HEK293 (cell line): ENCODE measurements at regions not wholly inside any gene's neighbourhood (a gene's known extent, or its start where the extent isn't known, plus 50 kb on each side); places are given as distances from the start of the nearest gene placed in this dataset.

Experiments used
- GFI1B ChIP-seq: fragments of 450-650 bp; formaldehyde crosslinking; IDR thresholded peaks from 2 replicates; pipeline ENCODE4 v1.5.1; 2016; ENCODE audit warnings: missing biosample characterization, missing genetic modification characterization
- IKZF3 ChIP-seq: fragments of 450-650 bp; IDR thresholded peaks from 2 replicates; pipeline ENCODE4 v1.5.0; 2018; ENCODE audit warnings: missing biosample characterization, mild to moderate bottlenecking, missing genetic modification characterization, moderate library complexity
- KLF10 ChIP-seq: fragments of 450-650 bp; IDR thresholded peaks from 2 replicates; pipeline ENCODE4 v1.5.1; 2018; ENCODE audit warnings: missing biosample characterization, mild to moderate bottlenecking, missing genetic modification characterization
- PRDM1 ChIP-seq: fragments of 450-650 bp; formaldehyde crosslinking; IDR thresholded peaks from 2 replicates; pipeline ENCODE4; 2016; ENCODE audit warnings: missing biosample characterization, missing genetic modification characterization
- SALL2 ChIP-seq: fragments of 450-650 bp; formaldehyde crosslinking; IDR thresholded peaks from 2 replicates; pipeline ENCODE4 v1.5.0; 2017; ENCODE audit warnings: missing biosample characterization, mild to moderate bottlenecking, missing genetic modification characterization, borderline replicate concordance
- SP7 ChIP-seq: fragments of 450-650 bp; formaldehyde crosslinking; IDR thresholded peaks from 2 replicates; pipeline ENCODE4 v1.5.1; 2016; ENCODE audit warnings: missing biosample characterization, missing genetic modification characterization
- ZBTB1 ChIP-seq: fragments of 450-650 bp; formaldehyde crosslinking; IDR thresholded peaks from 2 replicates; pipeline ENCODE4 v1.5.1; 2016; ENCODE audit warnings: missing biosample characterization, missing genetic modification characterization
- ZBTB17 ChIP-seq: fragments of 450-650 bp; formaldehyde crosslinking; IDR thresholded peaks from 2 replicates; pipeline ENCODE4 v1.5.1; 2016; ENCODE audit warnings: missing biosample characterization, missing genetic modification characterization
- ZIC2 ChIP-seq: fragments of 450-650 bp; formaldehyde crosslinking; IDR thresholded peaks from 2 replicates; pipeline ENCODE4 v1.5.1; 2016; ENCODE audit warnings: missing biosample characterization, missing genetic modification characterization
- ZNF133 ChIP-seq: fragments of 450-650 bp; formaldehyde crosslinking; IDR thresholded peaks from 2 replicates; pipeline ENCODE4 v1.5.1; 2016; ENCODE audit warnings: missing biosample characterization, missing genetic modification characterization
- ZNF146 ChIP-seq: fragments of 450-650 bp; formaldehyde crosslinking; IDR thresholded peaks from 2 replicates; pipeline ENCODE4 v1.5.1; 2016; ENCODE audit warnings: missing biosample characterization, missing genetic modification characterization
- ZNF157 ChIP-seq: fragments of 450-650 bp; formaldehyde crosslinking; IDR thresholded peaks from 2 replicates; pipeline ENCODE4 v1.5.1; 2016; ENCODE audit warnings: missing biosample characterization, missing genetic modification characterization
- ZNF175 ChIP-seq: fragments of 450-650 bp; formaldehyde crosslinking; IDR thresholded peaks from 2 replicates; pipeline ENCODE4 v1.5.1; 2016; ENCODE audit warnings: missing biosample characterization, missing genetic modification characterization
- ZNF214 ChIP-seq: fragments of 450-650 bp; formaldehyde crosslinking; IDR thresholded peaks from 2 replicates; pipeline ENCODE4 v1.5.1; 2017; ENCODE audit warnings: missing biosample characterization, mild to moderate bottlenecking, missing genetic modification characterization, borderline replicate concordance
- ZNF354C ChIP-seq: fragments of 450-650 bp; formaldehyde crosslinking; IDR thresholded peaks from 2 replicates; pipeline ENCODE4 v1.5.1; 2016; ENCODE audit warnings: missing biosample characterization, missing genetic modification characterization, low read depth, borderline replicate concordance
- ZNF610 ChIP-seq: fragments of 450-650 bp; formaldehyde crosslinking; IDR thresholded peaks from 2 replicates; pipeline ENCODE4 v1.5.1; 2016; ENCODE audit warnings: missing biosample characterization, missing genetic modification characterization, borderline replicate concordance
- ZSCAN30 ChIP-seq: fragments of 450-650 bp; IDR thresholded peaks from 2 replicates; pipeline ENCODE4 v1.5.1; 2018; ENCODE audit warnings: missing biosample characterization, mild to moderate bottlenecking, missing genetic modification characterization, moderate library complexity
- TF ChIP-seq, protein P1 (sequence below): fragments of 450-650 bp; formaldehyde crosslinking; IDR thresholded peaks from 2 replicates; pipeline ENCODE4 v1.5.1; 2016; ENCODE audit warnings: missing biosample characterization, missing genetic modification characterization
- TF ChIP-seq, protein P2 (sequence below): fragments of 450-650 bp; formaldehyde crosslinking; IDR thresholded peaks from 2 replicates; pipeline ENCODE4 v1.5.1; 2017; ENCODE audit warnings: missing biosample characterization, missing genetic modification characterization
- TF ChIP-seq, protein P3 (sequence below): fragments of 450-650 bp; formaldehyde crosslinking; IDR thresholded peaks from 2 replicates; pipeline ENCODE4 v1.5.1; 2016; ENCODE audit warnings: missing biosample characterization, missing genetic modification characterization
- TF ChIP-seq, protein P4 (sequence below): fragments of 450-650 bp; formaldehyde crosslinking; IDR thresholded peaks from 2 replicates; pipeline ENCODE4 v1.5.1; 2016; ENCODE audit warnings: missing biosample characterization, missing genetic modification characterization
- TF ChIP-seq, protein P5 (sequence below): fragments of 450-650 bp; formaldehyde crosslinking; IDR thresholded peaks from 2 replicates; pipeline ENCODE4 v1.5.1; 2016; ENCODE audit warnings: missing biosample characterization, missing genetic modification characterization, borderline replicate concordance
- TF ChIP-seq, protein P6 (sequence below): fragments of 450-650 bp; formaldehyde crosslinking; IDR thresholded peaks from 2 replicates; pipeline ENCODE4 v1.5.1; 2016; ENCODE audit warnings: missing biosample characterization, missing genetic modification characterization

DNA sequence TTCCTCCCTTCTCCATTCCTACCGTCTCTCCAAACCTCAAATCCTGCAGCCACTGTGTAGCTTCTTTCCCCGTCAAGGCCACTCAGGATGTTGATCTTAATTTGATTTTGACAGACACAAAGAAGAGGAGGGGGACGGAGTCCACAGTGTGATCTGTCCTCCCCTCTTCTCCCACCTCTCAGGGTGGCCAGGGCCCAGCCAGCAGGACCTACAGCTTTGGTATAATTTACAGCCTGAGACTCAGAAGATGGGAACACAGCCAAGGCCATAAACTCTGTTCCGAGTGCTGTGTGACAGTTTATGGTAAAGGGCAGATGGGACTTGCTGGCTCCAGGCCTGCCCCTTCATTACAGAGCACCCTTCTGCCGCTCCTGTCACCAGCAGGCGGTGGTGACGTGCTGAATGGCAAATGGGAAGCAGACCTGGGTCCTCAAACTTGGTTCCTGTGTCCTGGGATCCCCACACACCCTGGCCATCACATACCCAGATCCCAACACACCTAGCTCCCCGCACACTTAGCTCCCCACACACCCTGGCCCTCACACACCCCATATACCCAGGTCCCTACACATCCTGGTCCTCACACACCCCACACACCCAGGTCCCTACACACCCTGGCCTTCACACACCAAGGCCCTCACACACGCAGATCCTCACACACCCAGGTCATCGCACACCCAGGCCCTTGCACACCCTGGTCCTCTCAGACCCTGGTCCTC lies 71.6 kb downstream of the CD2 start (continued):
- no peak for TF ChIP-seq ZBTB1 (tag by site-specific recombination)
- TF ChIP-seq ZNF133 (tag by site-specific recombination), result no peak
- peak; percentile 83; the same call in 1 of the 2 replicates for TF ChIP-seq ZNF610 (tag by site-specific recombination)
- no peak for TF ChIP-seq ZBTB17 (tag by site-specific recombination)
- TF ChIP-seq, protein P1, sequence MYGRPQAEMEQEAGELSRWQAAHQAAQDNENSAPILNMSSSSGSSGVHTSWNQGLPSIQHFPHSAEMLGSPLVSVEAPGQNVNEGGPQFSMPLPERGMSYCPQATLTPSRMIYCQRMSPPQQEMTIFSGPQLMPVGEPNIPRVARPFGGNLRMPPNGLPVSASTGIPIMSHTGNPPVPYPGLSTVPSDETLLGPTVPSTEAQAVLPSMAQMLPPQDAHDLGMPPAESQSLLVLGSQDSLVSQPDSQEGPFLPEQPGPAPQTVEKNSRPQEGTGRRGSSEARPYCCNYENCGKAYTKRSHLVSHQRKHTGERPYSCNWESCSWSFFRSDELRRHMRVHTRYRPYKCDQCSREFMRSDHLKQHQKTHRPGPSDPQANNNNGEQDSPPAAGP, result no peak; the same call in 1 of the 2 replicates
- TF ChIP-seq ZSCAN30 (tag by site-specific recombination), result peak; percentile 93
- no peak for TF ChIP-seq ZNF214 (tag by site-specific recombination)
- TF ChIP-seq ZNF157 (tag by site-specific recombination), result no peak
- TF ChIP-seq, protein P2, sequence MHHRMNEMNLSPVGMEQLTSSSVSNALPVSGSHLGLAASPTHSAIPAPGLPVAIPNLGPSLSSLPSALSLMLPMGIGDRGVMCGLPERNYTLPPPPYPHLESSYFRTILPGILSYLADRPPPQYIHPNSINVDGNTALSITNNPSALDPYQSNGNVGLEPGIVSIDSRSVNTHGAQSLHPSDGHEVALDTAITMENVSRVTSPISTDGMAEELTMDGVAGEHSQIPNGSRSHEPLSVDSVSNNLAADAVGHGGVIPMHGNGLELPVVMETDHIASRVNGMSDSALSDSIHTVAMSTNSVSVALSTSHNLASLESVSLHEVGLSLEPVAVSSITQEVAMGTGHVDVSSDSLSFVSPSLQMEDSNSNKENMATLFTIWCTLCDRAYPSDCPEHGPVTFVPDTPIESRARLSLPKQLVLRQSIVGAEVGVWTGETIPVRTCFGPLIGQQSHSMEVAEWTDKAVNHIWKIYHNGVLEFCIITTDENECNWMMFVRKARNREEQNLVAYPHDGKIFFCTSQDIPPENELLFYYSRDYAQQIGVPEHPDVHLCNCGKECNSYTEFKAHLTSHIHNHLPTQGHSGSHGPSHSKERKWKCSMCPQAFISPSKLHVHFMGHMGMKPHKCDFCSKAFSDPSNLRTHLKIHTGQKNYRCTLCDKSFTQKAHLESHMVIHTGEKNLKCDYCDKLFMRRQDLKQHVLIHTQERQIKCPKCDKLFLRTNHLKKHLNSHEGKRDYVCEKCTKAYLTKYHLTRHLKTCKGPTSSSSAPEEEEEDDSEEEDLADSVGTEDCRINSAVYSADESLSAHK (tag by site-specific recombination), result no peak
- peak; percentile 79 for TF ChIP-seq SP7 (tag by site-specific recombination)
- TF ChIP-seq, protein P3, sequence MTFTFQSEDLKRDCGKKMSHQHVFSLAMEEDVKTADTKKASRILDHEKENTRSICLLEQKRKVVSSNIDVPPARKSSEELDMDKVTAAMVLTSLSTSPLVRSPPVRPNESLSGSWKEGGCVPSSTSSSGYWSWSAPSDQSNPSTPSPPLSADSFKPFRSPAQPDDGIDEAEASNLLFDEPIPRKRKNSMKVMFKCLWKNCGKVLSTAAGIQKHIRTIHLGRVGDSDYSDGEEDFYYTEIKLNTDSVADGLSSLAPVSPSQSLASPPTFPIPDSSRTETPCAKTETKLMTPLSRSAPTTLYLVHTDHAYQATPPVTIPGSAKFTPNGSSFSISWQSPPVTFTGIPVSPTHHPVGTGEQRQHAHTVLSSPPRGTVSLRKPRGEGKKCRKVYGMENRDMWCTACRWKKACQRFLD (tag by site-specific recombination), result no peak
- TF ChIP-seq PRDM1 (tag by site-specific recombination), result no peak
- TF ChIP-seq, protein P4, sequence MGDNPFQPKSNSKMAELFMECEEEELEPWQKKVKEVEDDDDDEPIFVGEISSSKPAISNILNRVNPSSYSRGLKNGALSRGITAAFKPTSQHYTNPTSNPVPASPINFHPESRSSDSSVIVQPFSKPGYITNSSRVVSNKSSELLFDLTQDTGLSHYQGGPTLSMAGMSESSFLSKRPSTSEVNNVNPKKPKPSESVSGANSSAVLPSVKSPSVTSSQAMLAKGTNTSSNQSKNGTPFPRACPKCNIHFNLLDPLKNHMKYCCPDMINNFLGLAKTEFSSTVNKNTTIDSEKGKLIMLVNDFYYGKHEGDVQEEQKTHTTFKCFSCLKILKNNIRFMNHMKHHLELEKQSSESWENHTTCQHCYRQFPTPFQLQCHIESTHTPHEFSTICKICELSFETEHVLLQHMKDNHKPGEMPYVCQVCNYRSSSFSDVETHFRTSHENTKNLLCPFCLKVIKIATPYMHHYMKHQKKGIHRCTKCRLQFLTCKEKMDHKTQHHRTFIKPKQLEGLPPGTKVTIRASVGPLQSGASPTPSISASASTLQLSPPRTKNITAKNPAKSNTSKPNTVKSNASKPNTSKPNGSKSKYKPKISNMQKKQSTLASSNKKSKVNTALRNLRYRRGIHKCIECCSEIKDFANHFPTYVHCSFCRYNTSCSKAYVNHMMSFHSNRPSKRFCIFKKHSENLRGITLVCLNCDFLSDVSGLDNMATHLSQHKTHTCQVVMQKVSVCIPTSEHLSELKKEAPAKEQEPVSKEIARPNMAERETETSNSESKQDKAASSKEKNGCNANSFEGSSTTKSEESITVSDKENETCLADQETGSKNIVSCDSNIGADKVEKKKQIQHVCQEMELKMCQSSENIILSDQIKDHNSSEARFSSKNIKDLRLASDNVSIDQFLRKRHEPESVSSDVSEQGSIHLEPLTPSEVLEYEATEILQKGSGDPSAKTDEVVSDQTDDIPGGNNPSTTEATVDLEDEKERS (tag by site-specific recombination), result no peak
- no peak for TF ChIP-seq ZNF354C (tag by site-specific recombination)
- TF ChIP-seq KLF10, result no peak
- peak; percentile 78 for TF ChIP-seq ZIC2 (tag by site-specific recombination)
- TF ChIP-seq ZNF175, result no peak
- TF ChIP-seq GFI1B, result no peak
- no peak for TF ChIP-seq IKZF3 (tag by site-specific recombination)
- no peak for TF ChIP-seq ZNF146 (tag by site-specific recombination)
- TF ChIP-seq SALL2 (tag by site-specific recombination), result no peak
- TF ChIP-seq, protein P5, sequence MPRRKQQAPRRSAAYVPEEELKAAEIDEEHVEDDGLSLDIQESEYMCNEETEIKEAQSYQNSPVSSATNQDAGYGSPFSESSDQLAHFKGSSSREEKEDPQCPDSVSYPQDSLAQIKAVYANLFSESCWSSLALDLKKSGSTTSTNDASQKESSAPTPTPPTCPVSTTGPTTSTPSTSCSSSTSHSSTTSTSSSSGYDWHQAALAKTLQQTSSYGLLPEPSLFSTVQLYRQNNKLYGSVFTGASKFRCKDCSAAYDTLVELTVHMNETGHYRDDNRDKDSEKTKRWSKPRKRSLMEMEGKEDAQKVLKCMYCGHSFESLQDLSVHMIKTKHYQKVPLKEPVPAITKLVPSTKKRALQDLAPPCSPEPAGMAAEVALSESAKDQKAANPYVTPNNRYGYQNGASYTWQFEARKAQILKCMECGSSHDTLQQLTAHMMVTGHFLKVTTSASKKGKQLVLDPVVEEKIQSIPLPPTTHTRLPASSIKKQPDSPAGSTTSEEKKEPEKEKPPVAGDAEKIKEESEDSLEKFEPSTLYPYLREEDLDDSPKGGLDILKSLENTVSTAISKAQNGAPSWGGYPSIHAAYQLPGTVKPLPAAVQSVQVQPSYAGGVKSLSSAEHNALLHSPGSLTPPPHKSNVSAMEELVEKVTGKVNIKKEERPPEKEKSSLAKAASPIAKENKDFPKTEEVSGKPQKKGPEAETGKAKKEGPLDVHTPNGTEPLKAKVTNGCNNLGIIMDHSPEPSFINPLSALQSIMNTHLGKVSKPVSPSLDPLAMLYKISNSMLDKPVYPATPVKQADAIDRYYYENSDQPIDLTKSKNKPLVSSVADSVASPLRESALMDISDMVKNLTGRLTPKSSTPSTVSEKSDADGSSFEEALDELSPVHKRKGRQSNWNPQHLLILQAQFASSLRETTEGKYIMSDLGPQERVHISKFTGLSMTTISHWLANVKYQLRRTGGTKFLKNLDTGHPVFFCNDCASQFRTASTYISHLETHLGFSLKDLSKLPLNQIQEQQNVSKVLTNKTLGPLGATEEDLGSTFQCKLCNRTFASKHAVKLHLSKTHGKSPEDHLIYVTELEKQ, result 0 out of 2 replicates have a peak, but pooled peaks have one; percentile 24
- TF ChIP-seq, protein P6, sequence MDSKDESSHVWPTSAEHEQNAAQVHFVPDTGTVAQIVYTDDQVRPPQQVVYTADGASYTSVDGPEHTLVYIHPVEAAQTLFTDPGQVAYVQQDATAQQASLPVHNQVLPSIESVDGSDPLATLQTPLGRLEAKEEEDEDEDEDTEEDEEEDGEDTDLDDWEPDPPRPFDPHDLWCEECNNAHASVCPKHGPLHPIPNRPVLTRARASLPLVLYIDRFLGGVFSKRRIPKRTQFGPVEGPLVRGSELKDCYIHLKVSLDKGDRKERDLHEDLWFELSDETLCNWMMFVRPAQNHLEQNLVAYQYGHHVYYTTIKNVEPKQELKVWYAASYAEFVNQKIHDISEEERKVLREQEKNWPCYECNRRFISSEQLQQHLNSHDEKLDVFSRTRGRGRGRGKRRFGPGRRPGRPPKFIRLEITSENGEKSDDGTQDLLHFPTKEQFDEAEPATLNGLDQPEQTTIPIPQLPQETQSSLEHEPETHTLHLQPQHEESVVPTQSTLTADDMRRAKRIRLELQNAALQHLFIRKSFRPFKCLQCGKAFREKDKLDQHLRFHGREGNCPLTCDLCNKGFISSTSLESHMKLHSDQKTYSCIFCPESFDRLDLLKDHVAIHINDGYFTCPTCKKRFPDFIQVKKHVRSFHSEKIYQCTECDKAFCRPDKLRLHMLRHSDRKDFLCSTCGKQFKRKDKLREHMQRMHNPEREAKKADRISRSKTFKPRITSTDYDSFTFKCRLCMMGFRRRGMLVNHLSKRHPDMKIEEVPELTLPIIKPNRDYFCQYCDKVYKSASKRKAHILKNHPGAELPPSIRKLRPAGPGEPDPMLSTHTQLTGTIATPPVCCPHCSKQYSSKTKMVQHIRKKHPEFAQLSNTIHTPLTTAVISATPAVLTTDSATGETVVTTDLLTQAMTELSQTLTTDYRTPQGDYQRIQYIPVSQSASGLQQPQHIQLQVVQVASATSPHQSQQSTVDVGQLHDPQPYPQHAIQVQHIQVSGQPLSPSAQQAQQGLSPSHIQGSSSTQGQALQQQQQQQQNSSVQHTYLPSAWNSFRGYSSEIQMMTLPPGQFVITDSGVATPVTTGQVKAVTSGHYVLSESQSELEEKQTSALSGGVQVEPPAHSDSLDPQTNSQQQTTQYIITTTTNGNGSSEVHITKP (tag by site-specific recombination), result peak; percentile 98
